Adrenal gland (tissue), 9 donors: ENCODE measurements at regions not wholly inside any gene's neighbourhood (a gene's known extent, or its start where the extent isn't known, plus 50 kb on each side); places are given as distances from the start of the nearest gene placed in this dataset.

ENCODE experiments used
- DNase-seq, 7 donors: peaks; one replicate each; pipeline ENCODE4 v3.0.0-alpha.2; 2019 to 2020
- H3K27ac ChIP-seq, 5 donors: fragments of 200-600 bp; sonication (generic) in 4 of 5; 1 replicate in 3 of 5; 2 replicates in 2 of 5; pipeline versions ENCODE4 v1.5.1 to v1.8.0; 2016 to 2020; ENCODE audit warnings: mild to moderate bottlenecking in 1 of 5
- H3K27me3 ChIP-seq: fragments of 200-600 bp; 2 replicates; pipeline ENCODE4 v1.8.0; 2021
- H3K36me3 ChIP-seq, 2 donors: fragments of 200-600 bp; replicated peaks in 1 of 2; 1 replicate in 1 of 2; 2 replicates in 1 of 2; pipeline versions ENCODE4 v1.5.1 to v1.8.0; 2018 to 2022
- H3K4me1 ChIP-seq, 2 donors: fragments of 200-600 bp; replicated peaks in 1 of 2; 1 replicate in 1 of 2; 2 replicates in 1 of 2; pipeline versions ENCODE4 v1.5.1 to v1.8.0; 2018 to 2021
- H3K4me3 ChIP-seq, 4 donors: fragments of 200-600 bp; sonication (generic) in 3 of 4; one replicate each; pipeline ENCODE4 v1.5.1; 2016 to 2018
- H3K9me3 ChIP-seq, 3 donors: fragments of 200-600 bp; sonication (generic) in 1 of 3; replicated peaks in 1 of 3; 1 replicate in 2 of 3; 2 replicates in 1 of 3; pipeline versions ENCODE4 v1.5.1 to v1.8.0; 2016 to 2021
- CTCF ChIP-seq, 6 experiments: fragments of 450-650 bp in 4 of 6; fragments of 200-600 bp in 2 of 6; sonication (generic) in 1 of 6; IDR thresholded peaks; 1 replicate in 5 of 6; 2 replicates in 1 of 6; pipeline versions ENCODE4 v1.5.1 to v1.8.0; 2016 to 2021; ENCODE audit warnings: antibody characterized with exemption in 6 of 6, mild to moderate bottlenecking in 2 of 6, moderate library complexity in 1 of 6
- POLR2A ChIP-seq, 2 donors: fragments of 450-650 bp; IDR thresholded peaks; one replicate each; pipeline ENCODE4 v1.6.1; 2017; ENCODE audit warnings: antibody characterized with exemption in 2 of 2, mild to moderate bottlenecking in 2 of 2, moderate library complexity in 1 of 2
- WGBS, 4 donors: extraction: QIAGEN DNeasy Blood & Tissue Kit in 2 of 4; methylation state at CpG; one replicate each; pipeline versions ENCODE4 v1.1.5 to v1.1.7; 2013 to 2017; 5-methylcytosine and 5-hydroxymethylcytosine counted together
- intact Hi-C, 2 donors: fragments of 100-400 bp; cut with DNase I; formaldehyde crosslinking; loops; one replicate each; pipeline versions ENCODE4 v1.14.1 to v1.15.0; 2022 to 2023
- donor health status: healthy with polysubstance abuse.
- donor health status: Bipolar disorder and iron deficiency.
- donor health status: DM: yes; HTN: yes; CAD: no.
- donor health status: DM: no; HTN: no; CAD: no.
- donor health status: DM: no; HTN: no; CAD: no.

- Histone ChIP-seq H3K9me3 (no peaks in the 10 kb centered on the region), H3K4me1 (no peaks in the 10 kb centered on the region), H3K27ac (no peak overlapping the region), H3K36me3 (no peaks in the 10 kb centered on the region), H3K27me3 (no peaks in the 10 kb centered on the region), H3K4me3 (no peak overlapping the region)
- intact Hi-C loops, result no loop called here
- DNase-seq, result no peak
- WGBS, 4 donors, result 75 to 88% (median 77%) methylated on average over 6 of the region's 6 CpGs
- TF ChIP-seq POLR2A (IDR thresholded peaks at IDR 0.05), result no peak
Observed at GRCh38 chr9:3054017-3054586, 210.2 kb upstream of the PUM3 start.

- Histone ChIP-seq H3K9me3 (no peaks in the 10 kb centered on the region), H3K36me3 (no peaks in the 10 kb centered on the region), H3K4me1 (no peaks in the 10 kb centered on the region), H3K27me3 (no peaks in the 10 kb centered on the region), H3K27ac (no peak overlapping the region), H3K4me3 (no peak overlapping the region)
- WGBS, 4 donors, result 57 to 59% (median 59%) methylated on average over 2 of the region's 2 CpGs
- TF ChIP-seq POLR2A (IDR thresholded peaks at IDR 0.05), result no peak
- intact Hi-C loops, result no loop called here
- no peak for DNase-seq
Observed at GRCh38 chr9:3049636-3050035, 205.7 kb upstream of the PUM3 start.

- 61 to 67% (median 64%) methylated on average over 3 of the region's 3 CpGs for WGBS, 4 donors
- intact Hi-C loops, result no loop called here
Observed at GRCh38 chr9:3047912-3048311, 204.0 kb upstream of the PUM3 start.

GRCh38 chr9:3045153-3045552 is 201.3 kb upstream of the PUM3 start:
- no peak for DNase-seq
- H3K27ac ChIP-seq, result no peak overlapping the region
- no peaks in the 10 kb centered on the region for H3K36me3 ChIP-seq
- no peak overlapping the region for H3K4me3 ChIP-seq
- WGBS, 4 donors, result 21 to 32% (median 27%) methylated on average over 1 of the region's 1 CpG
- no peaks in the 10 kb centered on the region for H3K4me1 ChIP-seq
- TF ChIP-seq CTCF (IDR thresholded peaks at IDR 0.05), result no peak
- no peak for TF ChIP-seq POLR2A (IDR thresholded peaks at IDR 0.05)
- H3K9me3 ChIP-seq, result no peaks in the 10 kb centered on the region
- no peaks in the 10 kb centered on the region for H3K27me3 ChIP-seq
- intact Hi-C loops, result no loop called here

More at GRCh38 chr9:3047912-3048311, 204.0 kb upstream of the PUM3 start:
- no peak overlapping the region for H3K27ac ChIP-seq
- no peak for DNase-seq
- no peak overlapping the region for H3K4me3 ChIP-seq
- H3K9me3 ChIP-seq, result no peaks in the 10 kb centered on the region
- no peaks in the 10 kb centered on the region for H3K4me1 ChIP-seq
- no peaks in the 10 kb centered on the region for H3K36me3 ChIP-seq
- no peaks in the 10 kb centered on the region for H3K27me3 ChIP-seq
- TF ChIP-seq CTCF (IDR thresholded peaks at IDR 0.05) (no peak), POLR2A (IDR thresholded peaks at IDR 0.05) (no peak)

- Histone ChIP-seq H3K27me3 (no peaks in the 10 kb centered on the region), H3K27ac (no peak overlapping the region), H3K4me1 (no peaks in the 10 kb centered on the region), H3K4me3 (no peak overlapping the region), H3K9me3 (no peaks in the 10 kb centered on the region), H3K36me3 (no peaks in the 10 kb centered on the region)
- intact Hi-C loops, result no loop called here
- no peak for TF ChIP-seq CTCF (IDR thresholded peaks at IDR 0.05)
- no peak for TF ChIP-seq POLR2A (IDR thresholded peaks at IDR 0.05)
- no peak for DNase-seq
- whole genome bisulfite sequencing, 4 donors, result 57 to 75% (median 59%) methylated on average over 4 of the region's 4 CpGs
Observed at GRCh38 chr9:3043369-3043768, 199.5 kb upstream of the PUM3 start.
